ENCODE measurements at regions not wholly inside any gene's neighbourhood (a gene's known extent, or its start where the extent isn't known, plus 50 kb on each side); places are given as distances from the start of the nearest gene placed in this dataset.
"Not testable (repeated sequence)": the region's sequence is repeated elsewhere in the genome, so short reads cannot be mapped to it uniquely, and the experiment has no call there.

DNA sequence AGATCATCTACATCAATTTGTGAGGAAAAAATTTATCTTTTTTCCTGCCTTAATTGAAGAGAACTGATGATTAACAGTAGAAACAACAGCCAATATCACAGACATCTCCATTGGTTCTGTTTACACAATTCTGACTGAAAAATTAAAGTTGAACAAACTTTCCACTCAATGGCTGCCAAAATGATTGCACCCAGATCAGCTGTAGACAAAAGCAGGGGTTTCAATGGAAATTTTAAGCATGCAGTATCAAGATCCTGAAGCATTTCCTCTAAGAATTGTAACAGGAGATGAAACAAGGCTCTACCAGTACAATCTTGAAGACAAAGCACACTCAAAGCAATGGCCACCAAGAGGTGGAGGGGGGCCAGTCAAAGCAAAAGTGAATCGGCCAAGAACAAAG, 231.6 kb upstream of the KRR1 start:
- DNase-seq (no peak), ATAC-seq (no peak)
- H3K4me1 ChIP-seq = peaks cover 0 to 5% (median 0%) of the 10 kb centered on the region in 12 donors
- WGBS, 4 donors = 86 to 93% (median 91%) methylated on average over 1 of the region's 1 CpG
- TF ChIP-seq, protein P1, sequence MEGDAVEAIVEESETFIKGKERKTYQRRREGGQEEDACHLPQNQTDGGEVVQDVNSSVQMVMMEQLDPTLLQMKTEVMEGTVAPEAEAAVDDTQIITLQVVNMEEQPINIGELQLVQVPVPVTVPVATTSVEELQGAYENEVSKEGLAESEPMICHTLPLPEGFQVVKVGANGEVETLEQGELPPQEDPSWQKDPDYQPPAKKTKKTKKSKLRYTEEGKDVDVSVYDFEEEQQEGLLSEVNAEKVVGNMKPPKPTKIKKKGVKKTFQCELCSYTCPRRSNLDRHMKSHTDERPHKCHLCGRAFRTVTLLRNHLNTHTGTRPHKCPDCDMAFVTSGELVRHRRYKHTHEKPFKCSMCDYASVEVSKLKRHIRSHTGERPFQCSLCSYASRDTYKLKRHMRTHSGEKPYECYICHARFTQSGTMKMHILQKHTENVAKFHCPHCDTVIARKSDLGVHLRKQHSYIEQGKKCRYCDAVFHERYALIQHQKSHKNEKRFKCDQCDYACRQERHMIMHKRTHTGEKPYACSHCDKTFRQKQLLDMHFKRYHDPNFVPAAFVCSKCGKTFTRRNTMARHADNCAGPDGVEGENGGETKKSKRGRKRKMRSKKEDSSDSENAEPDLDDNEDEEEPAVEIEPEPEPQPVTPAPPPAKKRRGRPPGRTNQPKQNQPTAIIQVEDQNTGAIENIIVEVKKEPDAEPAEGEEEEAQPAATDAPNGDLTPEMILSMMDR (IDR thresholded peaks at IDR 0.05) = no peak
- TF ChIP-seq POLR2A (IDR thresholded peaks at IDR 0.05) = no peak
- H3K27ac ChIP-seq = no peak overlapping the region
- H3K9me3 ChIP-seq = no peaks in the 10 kb centered on the region
- intact Hi-C loops (cut with DNase I) = no loop called here
- H3K27me3 ChIP-seq = no peaks in the 10 kb centered on the region
- no peaks in the 10 kb centered on the region for H3K36me3 ChIP-seq
- no peak overlapping the region for H3K4me3 ChIP-seq

DNA sequence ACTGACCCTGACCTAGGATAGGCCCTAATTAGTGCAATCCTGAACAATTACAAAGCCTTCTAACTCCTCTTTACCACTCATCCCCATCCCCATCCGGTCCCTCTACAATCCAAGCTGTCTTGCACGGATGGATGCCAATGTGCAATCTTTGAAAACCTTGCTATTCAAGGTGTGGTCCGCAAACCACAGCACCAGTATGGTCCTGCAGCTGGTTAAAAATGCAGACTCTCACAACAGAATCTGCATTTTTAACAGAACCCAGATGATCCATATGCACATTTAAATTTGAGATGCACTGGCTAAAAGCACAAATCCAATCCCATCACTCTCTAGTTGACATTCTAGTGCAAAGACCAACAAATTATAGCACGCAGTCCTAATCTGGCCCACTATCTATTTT, 230.6 kb upstream of the KRR1 start:
- no peaks in the 10 kb centered on the region for H3K27me3 ChIP-seq
- no peak for DNase-seq
- ATAC-seq = no peak
- 87 to 98% (median 96%) methylated on average over 4 of the region's 4 CpGs for WGBS, 4 donors
- H3K27ac ChIP-seq = no peak overlapping the region
- intact Hi-C loops (cut with DNase I) = no loop called here
- H3K36me3 ChIP-seq = no peaks in the 10 kb centered on the region
- no peak overlapping the region for H3K4me3 ChIP-seq
- H3K4me1 ChIP-seq = peaks cover 0 to 4% (median 0%) of the 10 kb centered on the region in 12 donors
- no peaks in the 10 kb centered on the region for H3K9me3 ChIP-seq
- no peak for TF ChIP-seq POLR2A (IDR thresholded peaks at IDR 0.05)
- TF ChIP-seq, protein P1 (IDR thresholded peaks at IDR 0.05) = no peak

DNA sequence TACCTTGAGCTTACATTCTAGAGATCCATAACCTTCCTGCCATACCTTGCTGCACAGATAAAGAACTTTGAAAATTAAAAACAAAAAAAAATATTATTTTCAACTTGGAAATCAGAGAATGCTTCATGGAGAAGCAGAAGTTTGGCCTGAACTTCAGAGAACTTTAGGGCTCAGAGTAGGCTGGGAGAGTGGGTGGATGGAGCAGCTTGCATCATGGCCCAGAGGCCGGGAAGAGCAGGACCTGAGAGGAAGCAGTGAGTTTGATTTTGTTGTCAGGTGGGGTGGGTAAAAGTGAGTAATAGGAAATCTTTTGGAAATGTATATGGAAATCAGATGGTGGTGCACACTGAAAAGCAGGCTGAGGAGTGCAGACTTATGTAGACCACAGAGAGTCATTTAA, 228.5 kb upstream of the KRR1 start:
- 67 to 85% (median 79%) methylated on average over 1 of the region's 1 CpG for WGBS, 4 donors

DNA sequence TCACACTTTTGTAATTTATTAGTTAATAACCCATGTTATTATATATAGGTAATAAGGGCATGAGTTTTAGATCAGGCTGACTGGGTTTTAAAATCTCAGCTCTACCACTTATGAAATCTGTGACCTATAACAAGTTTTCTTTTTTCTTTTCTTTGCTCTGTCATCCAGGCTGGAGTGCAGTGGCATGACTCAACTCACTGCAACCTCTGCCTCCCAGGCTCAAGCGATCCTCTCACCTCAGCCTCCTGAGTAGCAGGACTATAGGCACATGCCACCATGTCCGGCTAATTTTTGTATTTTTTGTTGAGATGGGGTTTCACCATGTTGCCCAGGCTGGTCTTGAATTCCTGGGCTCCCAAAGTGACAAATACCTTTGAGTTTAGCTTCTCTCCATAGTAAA, 227.7 kb upstream of the KRR1 start:
- H3K36me3 ChIP-seq; H3K27me3 ChIP-seq; H3K27ac ChIP-seq; intact Hi-C loops (cut with DNase I); DNase-seq; H3K4me1 ChIP-seq; H3K4me3 ChIP-seq; H3K9me3 ChIP-seq; ATAC-seq: not testable (repeated sequence)
- WGBS, 4 donors = 95 to 100% (median 97%) methylated on average over 2 of the region's 2 CpGs

More for the DNA sequence above, 228.5 kb upstream of the KRR1 start:
- no peak overlapping the region for H3K4me3 ChIP-seq
- no peaks in the 10 kb centered on the region for H3K9me3 ChIP-seq
- no peaks in the 10 kb centered on the region for H3K36me3 ChIP-seq
- ATAC-seq (no peak), DNase-seq (no peak)
- intact Hi-C loops (cut with DNase I) = no loop called here
- TF ChIP-seq, protein P1 (IDR thresholded peaks at IDR 0.05) = no peak
- TF ChIP-seq POLR2A (IDR thresholded peaks at IDR 0.05) = no peak
- H3K4me1 ChIP-seq = peaks cover 0 to 1% (median 0%) of the 10 kb centered on the region in 12 donors
- H3K27me3 ChIP-seq = no peaks in the 10 kb centered on the region
- H3K27ac ChIP-seq = no peak overlapping the region

DNA sequence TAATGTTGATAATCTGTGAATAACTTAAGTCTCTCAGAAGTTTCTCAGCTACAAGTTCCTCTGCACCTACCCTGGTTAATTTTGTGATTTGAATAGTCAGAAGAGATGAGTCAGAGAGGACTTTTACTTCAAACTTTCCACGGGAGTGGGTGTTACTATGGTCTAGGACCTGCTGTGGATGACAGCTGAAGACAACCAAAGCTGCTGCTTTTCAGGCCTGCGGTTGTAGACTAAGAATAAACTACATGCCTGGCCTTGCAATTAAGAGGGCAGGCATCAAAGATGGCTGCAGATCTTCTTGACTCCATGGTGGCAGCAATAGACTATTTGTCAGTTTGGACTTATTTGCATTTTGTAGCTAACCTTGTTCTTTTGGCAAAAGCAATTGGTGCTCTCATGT, 227.1 kb upstream of the KRR1 start:
- no peaks in the 10 kb centered on the region for H3K27me3 ChIP-seq
- no peak for ATAC-seq
- no peaks in the 10 kb centered on the region for H3K9me3 ChIP-seq
- DNase-seq = no peak
- no peak overlapping the region for H3K4me3 ChIP-seq
- intact Hi-C loops (cut with DNase I) = no loop called here
- TF ChIP-seq, protein P1 (IDR thresholded peaks at IDR 0.05) = no peak
- TF ChIP-seq POLR2A (IDR thresholded peaks at IDR 0.05) = no peak
- 39 to 68% (median 42%) methylated on average over 2 of the region's 2 CpGs for WGBS, 4 donors
- H3K27ac ChIP-seq = no peak overlapping the region
- H3K4me1 ChIP-seq = no peaks in the 10 kb centered on the region
- H3K36me3 ChIP-seq = no peaks in the 10 kb centered on the region

Measured in heart left ventricle (tissue), 16 donors.